ENCODE measurements at regions not wholly inside any gene's neighbourhood (a gene's known extent, or its start where the extent isn't known, plus 50 kb on each side); places are given as distances from the start of the nearest gene placed in this dataset.

- H4K20me1 ChIP-seq (replicated peaks; ENCODE audit: control insufficient read depth, extremely low read depth, insufficient read depth, low read length): no peaks in the 10 kb centered on the region
- DNase-seq (ENCODE audit: low read depth, low spot score): no peak
Measured at GRCh38 chr14:34340025-34340625, 121.9 kb downstream of the SPTSSA start.

More at GRCh38 chr14:34340025-34340625, 121.9 kb downstream of the SPTSSA start:
- H3K4me3 ChIP-seq (replicated peaks in 1 of 3; ENCODE audit: insufficient read depth in 1 of 3, low read depth in 1 of 3, low read length in 3 of 3): no peak overlapping the region
- no peak for FAIRE-seq
- no TSS peak for BruUV-seq (replicated peaks)
- no peaks in the 10 kb centered on the region for H3K79me2 ChIP-seq (ENCODE audit: control insufficient read depth, insufficient read depth, low read length)
- CTCF ChIA-PET: interaction anchor here (1.2 kb wide), 1 partner anchor 17 kb away, joined by 4 read pairs; no protein-coding TSS in a partner anchor
- no peak overlapping the region for H3K9ac ChIP-seq (replicated peaks; ENCODE audit: extremely low read depth, insufficient read depth, low read length)
- TF ChIP-seq FOS (IDR thresholded peaks at IDR 0.05; ENCODE audit: borderline replicate concordance, insufficient read depth, low read length) (no peak), MYC (IDR thresholded peaks at IDR 0.05; ENCODE audit: low read depth, low read length) (no peak), POLR2AphosphoS5 (IDR thresholded peaks at IDR 0.05; ENCODE audit: insufficient read depth, low read depth, low read length) (no peak), JUN (IDR thresholded peaks at IDR 0.05; ENCODE audit: borderline replicate concordance, insufficient read depth, insufficient read length, low read depth) (no peak), EZH2 (IDR thresholded peaks at IDR 0.05; ENCODE audit: borderline replicate concordance, low read depth, low read length, severe bottlenecking) (no peak), POLR2A (IDR thresholded peaks at IDR 0.05; ENCODE audit: low read depth, low read length) (no peak), GATA2 (IDR thresholded peaks at IDR 0.05; ENCODE audit: insufficient read depth, insufficient read length, low read depth, low read length) (no peak)
- TF ChIP-seq, protein P1, sequence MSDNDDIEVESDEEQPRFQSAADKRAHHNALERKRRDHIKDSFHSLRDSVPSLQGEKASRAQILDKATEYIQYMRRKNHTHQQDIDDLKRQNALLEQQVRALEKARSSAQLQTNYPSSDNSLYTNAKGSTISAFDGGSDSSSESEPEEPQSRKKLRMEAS (IDR thresholded peaks at IDR 0.05; ENCODE audit: insufficient read depth, insufficient read length): no peak
- TF ChIP-seq, protein P2, sequence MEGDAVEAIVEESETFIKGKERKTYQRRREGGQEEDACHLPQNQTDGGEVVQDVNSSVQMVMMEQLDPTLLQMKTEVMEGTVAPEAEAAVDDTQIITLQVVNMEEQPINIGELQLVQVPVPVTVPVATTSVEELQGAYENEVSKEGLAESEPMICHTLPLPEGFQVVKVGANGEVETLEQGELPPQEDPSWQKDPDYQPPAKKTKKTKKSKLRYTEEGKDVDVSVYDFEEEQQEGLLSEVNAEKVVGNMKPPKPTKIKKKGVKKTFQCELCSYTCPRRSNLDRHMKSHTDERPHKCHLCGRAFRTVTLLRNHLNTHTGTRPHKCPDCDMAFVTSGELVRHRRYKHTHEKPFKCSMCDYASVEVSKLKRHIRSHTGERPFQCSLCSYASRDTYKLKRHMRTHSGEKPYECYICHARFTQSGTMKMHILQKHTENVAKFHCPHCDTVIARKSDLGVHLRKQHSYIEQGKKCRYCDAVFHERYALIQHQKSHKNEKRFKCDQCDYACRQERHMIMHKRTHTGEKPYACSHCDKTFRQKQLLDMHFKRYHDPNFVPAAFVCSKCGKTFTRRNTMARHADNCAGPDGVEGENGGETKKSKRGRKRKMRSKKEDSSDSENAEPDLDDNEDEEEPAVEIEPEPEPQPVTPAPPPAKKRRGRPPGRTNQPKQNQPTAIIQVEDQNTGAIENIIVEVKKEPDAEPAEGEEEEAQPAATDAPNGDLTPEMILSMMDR (IDR thresholded peaks at IDR 0.05; ENCODE audit: extremely low read depth in 1 of 2, insufficient read depth in 1 of 2, low read depth in 1 of 2, low read length in 2 of 2): no peak
- POLR2A ChIA-PET: no interaction called here
- no peaks in the 10 kb centered on the region for H3K4me1 ChIP-seq (ENCODE audit: control insufficient read depth, extremely low read depth, insufficient read depth, low read length)
- intact Hi-C loops (cut with micrococcal nuclease): no loop called here
- H2AFZ ChIP-seq (ENCODE audit: low read depth, low read length): no peak overlapping the region
- H3K4me2 ChIP-seq (ENCODE audit: insufficient read depth, low read length): no peak overlapping the region
- H3K36me3 ChIP-seq (ENCODE audit: control insufficient read depth in 2 of 2, extremely low read depth in 1 of 2, insufficient read depth in 2 of 2, low read length in 2 of 2): no peaks in the 10 kb centered on the region
- no peaks in the 10 kb centered on the region for H3K9me1 ChIP-seq (replicated peaks; ENCODE audit: control insufficient read depth, extremely low read depth, insufficient read depth, low read length)
- H3K9me3 ChIP-seq (replicated peaks; ENCODE audit: control insufficient read depth, insufficient read depth, low read length): no peaks in the 10 kb centered on the region
- H3K27ac ChIP-seq (ENCODE audit: insufficient read depth, low read depth, low read length): no peak overlapping the region
- H3K27me3 ChIP-seq (ENCODE audit: control insufficient read depth in 2 of 2, insufficient read depth in 2 of 2, low read length in 2 of 2): no peaks in the 10 kb centered on the region
- dilution Hi-C loops (cut with MboI; ENCODE audit: extremely low pct_ligation_motif_present, low sequenced_read_pairs): no loop called here

All from endothelial cell of umbilical vein (primary cell).